HG02973 (cell line): ENCODE measurements at regions not wholly inside any gene's neighbourhood (a gene's known extent, or its start where the extent isn't known, plus 50 kb on each side); places are given as distances from the start of the nearest gene placed in this dataset.

Experiments used
- ATAC-seq: cut with Tn5 transposase; IDR thresholded peaks from one replicate; pipeline ENCODE4 v1.9.1; 2021; ENCODE audit warnings: moderate library complexity; ENCODE audit not compliant: unreplicated experiment

- ATAC-seq, result peak; percentile 37
Measured at GRCh38 chr6:97668716-97669115, 385.7 kb upstream of the MMS22L start.

DNA sequence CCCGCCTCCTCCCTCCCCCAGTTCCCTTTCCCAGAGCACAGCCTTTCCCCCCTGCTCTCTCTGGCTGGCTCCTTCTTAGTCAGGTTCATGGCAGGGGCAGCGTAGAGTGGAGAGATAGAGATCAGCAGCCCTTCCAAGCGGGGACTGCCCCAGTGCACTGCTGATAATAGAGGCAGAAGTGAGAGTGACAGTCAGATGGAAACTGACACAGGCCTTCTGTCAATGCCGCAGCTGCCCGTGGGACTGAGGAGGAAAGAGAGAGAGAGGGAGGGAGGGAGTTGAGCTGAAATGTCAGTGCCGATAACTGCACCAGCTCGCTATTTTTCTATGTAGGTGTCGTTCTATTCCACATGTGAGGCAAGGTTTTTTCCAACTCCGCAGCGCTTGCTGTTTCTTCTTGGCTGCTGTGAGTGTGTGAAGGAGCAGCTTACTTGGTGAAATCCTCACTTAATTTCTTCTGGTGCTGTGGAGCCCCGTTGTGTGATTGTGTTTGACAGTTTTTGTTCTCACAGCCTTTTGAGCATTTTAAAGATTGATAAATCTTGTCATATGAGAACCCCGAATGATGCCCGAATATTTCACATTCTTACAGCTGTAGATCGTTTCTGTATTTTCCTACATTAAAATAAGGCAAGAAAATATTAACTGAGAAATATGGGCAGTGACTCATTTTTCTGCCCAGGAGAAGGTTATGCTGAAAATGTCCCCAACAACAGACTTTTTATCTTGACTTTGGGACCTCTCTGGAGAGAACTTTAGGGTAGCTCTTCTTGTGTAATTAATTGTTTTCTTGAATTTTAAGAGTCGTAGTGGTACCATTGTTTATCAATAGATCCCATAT lies 386.4 kb upstream of the MMS22L start:
- ATAC-seq, result peak; percentile 100

- ATAC-seq, result no peak
Measured at GRCh38 chr6:97674802-97675201, 391.8 kb upstream of the MMS22L start.

DNA sequence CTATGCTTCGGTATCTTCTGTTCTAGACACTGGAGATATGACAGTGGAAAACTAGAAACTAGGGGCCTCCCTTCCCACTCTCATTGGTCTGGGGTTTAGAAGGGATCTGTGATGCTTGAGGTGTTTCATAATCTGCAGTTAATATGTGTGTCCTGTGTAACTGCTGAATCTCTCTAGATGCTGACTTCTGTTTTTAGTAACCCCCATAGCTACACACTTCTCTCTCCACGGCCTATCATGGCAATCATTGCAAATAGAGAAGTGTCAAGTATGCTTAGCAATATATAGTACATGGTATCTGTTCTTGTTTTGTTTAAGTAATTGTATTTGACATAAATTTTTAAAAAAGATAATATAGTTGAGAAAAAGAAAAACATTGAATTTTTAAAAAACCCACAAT lies 394.6 kb upstream of the MMS22L start:
- no peak for ATAC-seq

DNA sequence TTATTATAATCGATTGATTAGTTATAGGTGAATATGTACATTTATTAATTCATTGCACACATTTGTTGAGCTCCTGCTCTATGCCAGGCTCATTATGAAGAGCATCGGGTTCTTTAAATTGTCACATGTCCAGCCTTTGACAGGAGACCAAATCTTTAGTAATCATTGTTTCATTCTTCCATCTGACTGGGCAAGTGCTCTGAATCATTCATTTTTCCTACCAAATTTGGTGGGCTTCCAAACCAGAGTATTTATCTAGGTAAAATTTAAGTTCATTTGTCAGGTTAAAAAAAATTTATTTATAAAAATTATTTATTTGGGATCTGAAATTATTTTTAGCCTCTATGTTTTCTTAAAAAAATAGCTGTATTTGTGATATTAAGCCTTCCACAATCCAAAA lies 404.9 kb upstream of the MMS22L start:
- no peak for ATAC-seq

- ATAC-seq, result no peak
Measured at GRCh38 chr6:97689078-97689754, 406.2 kb upstream of the MMS22L start.

- ATAC-seq, result no peak
Measured at GRCh38 chr6:97697456-97697855, 414.4 kb upstream of the MMS22L start.

- no peak for ATAC-seq
Measured at GRCh38 chr6:97701801-97702200, 418.8 kb upstream of the MMS22L start.

DNA sequence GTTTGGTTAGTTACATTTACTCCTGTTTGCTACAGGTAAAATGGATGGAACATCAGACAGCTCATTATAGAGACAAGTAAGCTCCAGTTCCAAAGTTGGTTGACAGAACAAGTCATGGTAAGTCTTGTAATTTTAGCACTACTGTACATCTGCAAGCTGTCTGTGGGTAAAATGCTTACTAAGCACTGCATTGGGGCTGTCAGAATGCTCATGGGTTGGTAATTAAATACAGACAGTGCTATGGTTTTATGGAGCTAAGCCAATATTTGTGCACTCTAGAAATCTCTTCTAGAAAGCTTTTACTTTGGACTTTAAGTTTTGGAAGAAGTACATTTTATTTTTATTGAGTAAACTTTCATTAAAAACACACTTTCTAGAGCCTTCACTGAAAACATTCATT lies 419.2 kb upstream of the MMS22L start:
- no peak for ATAC-seq

DNA sequence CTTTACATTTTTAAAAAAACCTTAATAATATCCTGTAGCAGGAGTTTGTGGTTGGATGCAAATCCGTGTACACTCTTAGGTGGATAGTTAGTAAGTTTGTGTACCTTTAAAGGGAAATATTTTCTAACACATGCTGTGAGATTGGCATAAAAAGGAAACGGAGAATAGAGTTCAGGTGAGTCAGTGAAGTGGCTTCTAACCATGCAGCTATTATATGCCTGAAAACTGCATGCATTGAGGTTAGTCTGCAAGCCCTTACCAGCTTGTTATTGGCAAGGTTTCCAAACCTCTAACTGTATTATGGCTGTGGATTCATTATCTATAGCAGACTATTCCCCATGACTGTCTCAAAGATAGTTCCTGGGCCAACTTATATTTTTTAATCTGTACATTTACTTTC lies 420.6 kb upstream of the MMS22L start:
- ATAC-seq, result no peak

- no peak for ATAC-seq
Measured at GRCh38 chr6:97705568-97705967, 422.6 kb upstream of the MMS22L start.

DNA sequence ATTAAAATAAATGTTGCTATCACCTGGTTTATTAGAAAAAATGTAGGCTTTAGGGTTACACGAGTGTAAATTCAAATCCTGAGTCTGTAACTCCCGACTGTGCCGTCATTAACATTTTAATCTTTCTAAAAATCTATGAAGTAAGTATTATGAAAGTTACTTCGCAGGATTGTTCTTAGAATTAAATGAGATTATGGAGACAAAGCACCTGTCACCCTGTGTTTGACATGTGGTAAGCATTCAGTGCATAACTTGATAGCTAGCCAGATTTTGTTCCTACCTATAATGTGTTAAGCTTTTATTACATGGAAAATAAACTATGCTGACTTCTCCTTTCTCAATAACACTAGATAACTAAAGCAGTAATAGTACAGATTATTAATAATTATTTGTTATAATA lies 429.7 kb upstream of the MMS22L start:
- ATAC-seq, result no peak

DNA sequence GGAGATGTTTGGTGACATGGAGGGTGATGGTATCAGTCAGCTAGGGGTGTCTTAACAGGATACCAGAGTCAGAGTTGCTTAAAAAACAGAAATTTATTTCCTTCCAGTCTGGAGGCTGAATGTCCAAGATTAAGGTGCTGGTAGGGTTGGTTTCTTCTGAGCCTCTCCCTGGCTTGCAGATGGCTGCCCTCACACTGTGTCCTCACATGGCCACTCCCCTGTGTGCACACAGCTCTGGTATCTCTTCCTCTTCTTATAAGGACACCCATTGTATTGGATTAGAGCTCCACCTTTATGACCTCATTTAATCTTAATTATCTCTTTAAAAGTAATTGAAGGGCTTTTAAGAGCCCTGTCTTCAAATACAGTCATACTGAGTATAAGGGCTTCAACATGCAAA lies 431.8 kb upstream of the MMS22L start:
- ATAC-seq, result no peak

DNA sequence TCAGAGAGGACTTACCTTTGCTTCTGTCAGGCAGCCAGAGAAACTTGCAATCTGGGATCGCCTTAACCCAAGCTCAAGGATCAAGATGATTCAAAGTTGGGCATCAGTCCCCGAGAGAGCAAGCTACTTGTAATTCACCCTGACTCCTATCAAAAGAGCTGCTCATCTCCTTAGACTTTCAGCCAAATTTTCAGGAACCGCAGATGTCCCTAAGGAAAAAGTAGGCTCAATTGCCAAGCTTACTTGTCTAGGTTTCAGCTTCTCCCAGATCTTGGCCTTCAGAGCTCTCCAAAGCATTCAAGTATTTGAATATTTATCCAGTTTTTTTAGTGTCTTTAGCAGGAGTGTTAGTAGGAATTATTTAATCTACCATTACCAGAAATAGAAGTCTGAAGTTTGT lies 434.1 kb upstream of the MMS22L start:
- ATAC-seq, result no peak

- no peak for ATAC-seq
Measured at GRCh38 chr6:97726378-97726777, 443.4 kb upstream of the MMS22L start.

DNA sequence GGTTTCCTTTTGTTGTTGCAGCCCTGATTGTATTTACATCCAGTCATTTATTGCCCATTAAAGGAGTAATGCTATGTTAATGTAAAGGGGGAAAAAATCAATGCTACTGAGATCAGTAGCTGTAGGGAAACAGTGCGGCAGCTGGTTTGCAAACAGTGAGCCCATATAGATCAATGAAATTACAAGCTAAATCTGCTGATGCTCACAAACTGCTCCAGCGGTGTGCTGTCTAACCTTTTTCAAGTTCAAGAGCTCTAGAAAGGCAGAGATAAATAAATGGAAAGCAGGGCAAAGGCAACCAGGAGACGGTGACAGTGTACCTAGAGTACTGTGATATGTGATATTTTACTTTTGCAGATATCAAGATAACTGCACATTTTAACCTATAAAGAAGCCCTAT lies 449.0 kb upstream of the MMS22L start:
- no peak for ATAC-seq

GRCh38 chr6:97757575-97757974 lies 474.6 kb upstream of the MMS22L start:
- no peak for ATAC-seq

GRCh38 chr6:97765461-97765860 lies 482.4 kb upstream of the MMS22L start:
- no peak for ATAC-seq

DNA sequence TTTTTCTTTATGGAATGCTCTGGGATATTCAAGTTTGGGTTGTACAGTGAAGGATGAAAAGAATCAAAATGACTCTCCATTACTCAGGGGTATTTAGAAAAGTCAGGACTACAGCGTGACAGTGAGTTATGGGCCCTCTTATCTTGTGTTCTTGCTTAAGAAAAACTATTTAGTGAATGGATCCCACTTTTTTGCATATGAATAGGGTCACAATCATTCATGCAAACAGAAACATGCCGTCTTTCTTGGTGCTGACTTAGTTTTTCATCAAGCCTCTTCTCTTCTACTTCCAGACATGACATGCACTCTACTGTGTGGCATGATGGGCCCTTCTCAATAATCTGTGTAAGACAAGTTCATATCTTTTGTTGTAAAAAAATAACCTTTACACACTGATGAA lies 488.4 kb upstream of the MMS22L start:
- ATAC-seq, result no peak

DNA sequence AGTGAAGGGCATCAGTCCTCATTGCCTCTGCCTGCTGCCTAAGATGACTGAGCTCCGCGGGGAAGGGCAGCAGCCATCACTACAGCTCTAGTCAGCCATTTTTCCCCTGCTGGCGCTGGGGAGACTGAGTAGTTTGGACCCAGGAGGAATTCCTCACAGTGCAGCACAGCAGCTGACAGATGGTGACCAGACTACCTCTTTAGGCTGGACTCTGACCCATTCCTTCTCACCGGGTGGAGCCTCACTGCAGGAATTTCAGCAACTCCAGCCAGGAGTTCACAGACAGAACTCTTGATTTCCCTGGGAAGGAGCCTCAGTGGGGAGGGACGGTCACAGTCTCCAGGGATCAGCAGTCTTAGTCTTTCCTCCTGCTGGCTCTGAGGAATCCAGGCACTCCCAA lies 492.0 kb upstream of the MMS22L start:
- ATAC-seq, result no peak

DNA sequence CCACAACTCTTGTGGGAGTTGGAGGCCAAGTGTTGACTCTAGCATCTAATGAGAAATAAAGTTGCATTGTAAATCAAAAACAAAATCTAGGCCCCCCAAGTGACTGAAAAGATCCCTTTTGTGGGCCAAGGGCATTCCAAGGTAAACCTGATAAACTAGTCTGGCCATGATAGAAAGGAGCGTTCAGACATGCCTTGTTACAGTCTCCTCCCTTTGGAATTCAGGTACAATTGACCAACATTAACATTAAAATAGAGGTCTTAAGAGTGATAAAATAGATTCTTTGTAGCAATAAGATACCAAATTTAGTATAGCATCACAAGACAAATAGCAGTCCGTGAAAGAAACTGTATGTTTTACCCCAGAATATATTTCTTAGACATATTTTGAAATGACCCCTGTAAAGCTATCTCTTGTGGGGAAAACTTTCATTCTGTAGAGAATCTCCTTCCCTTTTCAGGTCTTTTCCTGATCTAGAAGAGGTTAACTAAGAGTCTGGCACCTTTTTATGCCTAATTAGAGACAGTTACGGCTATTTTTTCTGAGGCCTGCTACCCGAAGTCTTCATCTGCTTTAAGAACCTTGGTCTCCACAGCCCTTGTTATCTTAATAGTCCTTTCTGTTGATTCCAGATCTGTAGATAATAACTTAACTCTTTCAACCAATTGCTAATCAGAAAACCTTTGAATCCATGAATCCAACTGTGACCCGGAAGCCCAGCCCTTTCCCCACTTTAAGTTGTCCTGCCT lies 495.4 kb upstream of the MMS22L start:
- no peak for ATAC-seq
